Hepatocyte (in vitro differentiated cells): ENCODE measurements at regions not wholly inside any gene's neighbourhood (a gene's known extent, or its start where the extent isn't known, plus 50 kb on each side); places are given as distances from the start of the nearest gene placed in this dataset.

Experiments
- DNase-seq: peaks from one replicate; pipeline ENCODE4 v3.0.0-alpha.2; 2016; ENCODE audit warnings: low spot score
- H2AFZ ChIP-seq: fragments of 200-600 bp; sonication (generic); 2 replicates; pipeline ENCODE4 v1.6.0; 2016; ENCODE audit warnings: antibody characterized with exemption, mild to moderate bottlenecking
- H3K27ac ChIP-seq: fragments of 200-600 bp; sonication (generic); 2 replicates; pipeline ENCODE4 v1.5.1; 2016; ENCODE audit warnings: mild to moderate bottlenecking
- H3K27me3 ChIP-seq: fragments of 200-600 bp; sonication (generic); 2 replicates; pipeline ENCODE4 v1.6.1; 2016
- H3K36me3 ChIP-seq: fragments of 200-600 bp; sonication (generic); replicated peaks from 2 replicates; pipeline ENCODE4 v1.5.1; 2016; ENCODE audit warnings: low read depth; ENCODE audit not compliant: insufficient read depth
- H3K4me1 ChIP-seq: fragments of 200-600 bp; sonication (generic); 2 replicates; pipeline ENCODE4 v1.5.1; 2016; ENCODE audit warnings: mild to moderate bottlenecking, moderate library complexity; ENCODE audit not compliant: insufficient read depth
- H3K4me2 ChIP-seq: fragments of 200-600 bp; sonication (generic); 2 replicates; pipeline ENCODE4 v1.6.0; 2016
- H3K4me3 ChIP-seq: fragments of 200-600 bp; sonication (generic); 2 replicates; pipeline ENCODE4 v1.5.1; 2016; ENCODE audit warnings: mild to moderate bottlenecking
- H3K79me2 ChIP-seq: fragments of 200-600 bp; sonication (generic); 2 replicates; pipeline ENCODE4 v1.6.0; 2017; ENCODE audit warnings: mild to moderate bottlenecking
- H3K9me2 ChIP-seq: fragments of 200-600 bp; sonication (generic); replicated peaks from 2 replicates; pipeline ENCODE4 v1.6.0; 2017; ENCODE audit warnings: mild to moderate bottlenecking; ENCODE audit not compliant: insufficient read depth
- H3K9me3 ChIP-seq: fragments of 200-600 bp; sonication (generic); 2 replicates; pipeline ENCODE4 v1.5.1; 2016; ENCODE audit warnings: low read depth, mild to moderate bottlenecking
- H4K20me1 ChIP-seq: fragments of 200-600 bp; sonication (generic); 2 replicates; pipeline ENCODE4 v1.6.0; 2016; ENCODE audit warnings: mild to moderate bottlenecking; ENCODE audit not compliant: insufficient read depth, poor library complexity, severe bottlenecking
- CTCF ChIP-seq: fragments of 200-600 bp; sonication (generic); IDR thresholded peaks from 2 replicates; pipeline ENCODE4 v1.5.1; 2016; ENCODE audit warnings: antibody characterized with exemption, mild to moderate bottlenecking; ENCODE audit not compliant: poor library complexity
- EZH2 ChIP-seq: fragments of 200-600 bp; sonication (generic); IDR thresholded peaks from 2 replicates; pipeline ENCODE4 v1.6.1; 2016; ENCODE audit warnings: antibody characterized with exemption, mild to moderate bottlenecking, borderline replicate concordance
- EZH2phosphoT487 ChIP-seq: fragments of 200-600 bp; sonication (generic); IDR thresholded peaks from one replicate; pipeline ENCODE4 v1.6.1; 2018; ENCODE audit warnings: antibody characterized with exemption, mild to moderate bottlenecking, low read depth, moderate library complexity; ENCODE audit not compliant: unreplicated experiment, severe bottlenecking
- WGBS: methylation state at CpG from one replicate; pipeline ENCODE4 v1.1.6; 2016; ENCODE audit warnings: low lambda C conversion rate; ENCODE audit errors: missing lambda C conversion rate; 5-methylcytosine and 5-hydroxymethylcytosine counted together

GRCh38 chr2:509888-510287 lies 167.3 kb downstream of the TMEM18 start:
- H3K4me3 ChIP-seq, result no peak overlapping the region
- no peak overlapping the region for H3K27ac ChIP-seq
- no peaks in the 10 kb centered on the region for H3K36me3 ChIP-seq
- no peaks in the 10 kb centered on the region for H4K20me1 ChIP-seq
- no peaks in the 10 kb centered on the region for H3K79me2 ChIP-seq
- no peak for DNase-seq
- no peaks in the 10 kb centered on the region for H3K9me3 ChIP-seq
- TF ChIP-seq EZH2 (no peak), EZH2phosphoT487 (no peak), CTCF (no peak)
- H3K27me3 ChIP-seq, result no peaks in the 10 kb centered on the region
- no peaks in the 10 kb centered on the region for H3K4me1 ChIP-seq
- WGBS, result 74% methylated on average over 4 of the region's 4 CpGs
- H2AFZ ChIP-seq, result no peak overlapping the region
- no peaks in the 10 kb centered on the region for H3K9me2 ChIP-seq
- H3K4me2 ChIP-seq, result no peak overlapping the region

DNA sequence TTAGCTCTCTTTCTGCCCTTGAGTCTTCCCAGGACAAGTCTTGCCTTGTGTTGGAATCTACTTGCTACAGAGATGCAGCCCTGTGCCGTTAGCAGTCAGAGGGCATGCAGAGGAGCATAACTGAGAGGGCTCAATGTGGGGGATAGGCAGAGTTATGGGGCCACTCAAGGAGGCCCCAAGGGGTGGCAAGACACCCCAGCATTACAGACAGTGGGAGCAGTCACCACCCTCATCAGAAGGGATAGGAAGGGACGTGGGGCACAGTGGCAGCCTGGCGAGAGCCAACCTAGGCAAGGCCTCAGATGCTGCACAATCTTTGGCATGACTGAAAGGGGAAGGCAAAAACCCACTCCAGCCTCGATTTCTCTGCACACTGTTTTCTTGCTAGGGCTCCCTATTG lies 169.1 kb downstream of the TMEM18 start:
- DNase-seq, result no peak
- H2AFZ ChIP-seq, result no peak overlapping the region
- H3K79me2 ChIP-seq, result no peaks in the 10 kb centered on the region
- 82% methylated on average over 4 of the region's 4 CpGs for WGBS
- no peaks in the 10 kb centered on the region for H3K4me1 ChIP-seq
- TF ChIP-seq EZH2 (no peak), CTCF (no peak), EZH2phosphoT487 (no peak)
- no peaks in the 10 kb centered on the region for H4K20me1 ChIP-seq
- no peak overlapping the region for H3K27ac ChIP-seq
- H3K27me3 ChIP-seq, result peaks cover 4% of the 10 kb centered on the region
- H3K4me2 ChIP-seq, result no peak overlapping the region
- H3K4me3 ChIP-seq, result no peak overlapping the region
- H3K9me2 ChIP-seq, result no peaks in the 10 kb centered on the region
- no peaks in the 10 kb centered on the region for H3K9me3 ChIP-seq
- H3K36me3 ChIP-seq, result no peaks in the 10 kb centered on the region

- DNase-seq, result no peak
Measured at GRCh38 chr2:506866-507265, 170.3 kb downstream of the TMEM18 start.

More at GRCh38 chr2:506866-507265, 170.3 kb downstream of the TMEM18 start:
- Histone ChIP-seq H2AFZ (no peak overlapping the region), H3K9me2 (no peaks in the 10 kb centered on the region), H3K27ac (no peak overlapping the region), H3K4me3 (no peak overlapping the region), H3K27me3 (peaks cover 4% of the 10 kb centered on the region), H3K36me3 (no peaks in the 10 kb centered on the region), H3K79me2 (no peaks in the 10 kb centered on the region), H3K9me3 (no peaks in the 10 kb centered on the region), H3K4me2 (no peak overlapping the region), H3K4me1 (no peaks in the 10 kb centered on the region), H4K20me1 (no peaks in the 10 kb centered on the region)
- 98% methylated on average over 5 of the region's 5 CpGs for WGBS
- TF ChIP-seq EZH2, result no peak
- no peak for TF ChIP-seq EZH2phosphoT487
- TF ChIP-seq CTCF, result no peak
